ENCODE measurements at regions not wholly inside any gene's neighbourhood (a gene's known extent, or its start where the extent isn't known, plus 50 kb on each side); places are given as distances from the start of the nearest gene placed in this dataset.

DNA sequence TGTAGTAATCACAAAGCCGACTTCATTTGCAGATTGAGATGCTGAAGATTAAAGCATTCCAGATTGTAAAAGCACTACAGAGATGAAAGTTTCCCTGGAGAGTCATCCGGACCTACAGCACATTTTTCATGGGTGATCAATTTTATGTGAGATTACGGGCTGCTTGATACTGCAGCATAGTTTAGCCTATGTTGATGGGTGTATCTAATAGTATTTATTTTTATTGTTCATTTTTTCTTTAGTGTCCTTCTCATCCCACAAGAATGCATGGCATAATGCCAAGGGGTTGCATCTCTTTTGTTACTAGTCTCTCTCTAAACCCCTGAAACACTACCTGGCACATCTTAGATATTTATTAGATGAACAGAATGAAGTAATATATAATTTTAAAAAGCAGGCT lies 240.4 kb downstream of the MBD2 start:
- TF ChIP-seq, protein P1, sequence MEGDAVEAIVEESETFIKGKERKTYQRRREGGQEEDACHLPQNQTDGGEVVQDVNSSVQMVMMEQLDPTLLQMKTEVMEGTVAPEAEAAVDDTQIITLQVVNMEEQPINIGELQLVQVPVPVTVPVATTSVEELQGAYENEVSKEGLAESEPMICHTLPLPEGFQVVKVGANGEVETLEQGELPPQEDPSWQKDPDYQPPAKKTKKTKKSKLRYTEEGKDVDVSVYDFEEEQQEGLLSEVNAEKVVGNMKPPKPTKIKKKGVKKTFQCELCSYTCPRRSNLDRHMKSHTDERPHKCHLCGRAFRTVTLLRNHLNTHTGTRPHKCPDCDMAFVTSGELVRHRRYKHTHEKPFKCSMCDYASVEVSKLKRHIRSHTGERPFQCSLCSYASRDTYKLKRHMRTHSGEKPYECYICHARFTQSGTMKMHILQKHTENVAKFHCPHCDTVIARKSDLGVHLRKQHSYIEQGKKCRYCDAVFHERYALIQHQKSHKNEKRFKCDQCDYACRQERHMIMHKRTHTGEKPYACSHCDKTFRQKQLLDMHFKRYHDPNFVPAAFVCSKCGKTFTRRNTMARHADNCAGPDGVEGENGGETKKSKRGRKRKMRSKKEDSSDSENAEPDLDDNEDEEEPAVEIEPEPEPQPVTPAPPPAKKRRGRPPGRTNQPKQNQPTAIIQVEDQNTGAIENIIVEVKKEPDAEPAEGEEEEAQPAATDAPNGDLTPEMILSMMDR (IDR thresholded peaks at IDR 0.05; ENCODE audit: low read depth, low read length, missing control alignments), result no peak
- no peak overlapping the region for H3K4me3 ChIP-seq (ENCODE audit: low read depth, low read length)
- DNase-seq (ENCODE audit: low read depth), result no peak

DNA sequence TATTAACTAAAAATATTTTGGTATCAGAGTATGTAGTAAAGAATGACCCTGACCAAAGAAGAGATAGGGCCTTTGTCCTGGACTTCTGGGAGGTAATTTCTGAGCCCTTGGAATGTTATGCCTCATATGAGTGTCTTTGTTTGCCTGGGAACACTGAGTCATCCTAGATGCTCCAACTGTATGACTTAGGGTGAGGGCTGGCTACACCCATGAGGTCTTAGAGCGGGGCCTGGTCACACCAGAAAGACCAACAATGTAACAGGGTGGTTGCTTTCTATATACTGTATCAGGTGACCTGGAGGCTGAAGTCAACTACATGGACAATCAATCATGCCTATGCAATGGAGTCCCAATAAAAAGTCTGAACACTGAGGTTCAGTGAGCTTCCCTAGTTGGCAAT lies 253.1 kb downstream of the MBD2 start:
- DNase-seq (ENCODE audit: low read depth), result no peak
- TF ChIP-seq, protein P1 (IDR thresholded peaks at IDR 0.05; ENCODE audit: low read depth, low read length, missing control alignments), result no peak
- H3K4me3 ChIP-seq (ENCODE audit: low read depth, low read length), result no peak overlapping the region

DNA sequence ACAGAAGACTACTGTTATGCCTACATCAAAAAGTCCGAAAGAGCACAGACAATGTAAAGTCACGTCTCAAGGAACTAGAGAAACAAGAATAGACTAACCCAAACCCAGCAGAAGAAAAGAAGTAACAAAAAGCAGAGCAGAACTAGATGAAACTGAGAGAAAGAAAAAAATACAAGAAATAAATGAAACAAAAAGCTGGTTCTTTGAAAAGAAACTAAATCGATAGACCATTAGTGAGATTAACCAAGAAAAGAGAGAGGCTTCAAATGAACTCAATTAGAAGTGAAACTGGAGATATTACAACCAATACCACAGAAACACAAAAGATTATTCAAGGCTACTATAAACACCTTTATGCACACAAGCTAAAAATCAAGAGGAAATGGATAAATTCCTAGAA lies 271.8 kb downstream of the MBD2 start:
- no peak overlapping the region for H3K4me3 ChIP-seq (ENCODE audit: low read depth, low read length)
- no peak for DNase-seq (ENCODE audit: low read depth)
- TF ChIP-seq, protein P1 (IDR thresholded peaks at IDR 0.05; ENCODE audit: low read depth, low read length, missing control alignments), result no peak

DNA sequence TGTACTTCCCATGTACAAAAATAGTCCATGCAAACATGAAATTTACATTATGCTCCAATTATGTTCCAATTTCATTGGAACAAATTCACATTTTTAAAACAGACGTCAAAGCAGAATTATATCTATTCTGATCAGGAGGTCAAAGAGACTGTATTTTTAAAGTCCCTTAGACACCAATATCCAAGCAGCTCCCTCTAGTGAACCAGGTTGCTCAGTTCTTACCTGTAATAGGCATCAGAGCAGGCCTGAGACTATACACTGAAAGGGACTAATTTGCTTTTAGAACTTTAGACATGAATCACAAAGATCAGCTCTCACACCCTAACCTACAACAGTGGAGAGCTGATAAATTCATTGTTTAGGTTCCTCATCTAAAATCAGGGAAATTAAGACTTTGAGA lies 273.9 kb downstream of the MBD2 start:
- no peak for DNase-seq (ENCODE audit: low read depth)
- no peak overlapping the region for H3K4me3 ChIP-seq (ENCODE audit: low read depth, low read length)
- TF ChIP-seq, protein P1 (IDR thresholded peaks at IDR 0.05; ENCODE audit: low read depth, low read length, missing control alignments), result no peak

DNA sequence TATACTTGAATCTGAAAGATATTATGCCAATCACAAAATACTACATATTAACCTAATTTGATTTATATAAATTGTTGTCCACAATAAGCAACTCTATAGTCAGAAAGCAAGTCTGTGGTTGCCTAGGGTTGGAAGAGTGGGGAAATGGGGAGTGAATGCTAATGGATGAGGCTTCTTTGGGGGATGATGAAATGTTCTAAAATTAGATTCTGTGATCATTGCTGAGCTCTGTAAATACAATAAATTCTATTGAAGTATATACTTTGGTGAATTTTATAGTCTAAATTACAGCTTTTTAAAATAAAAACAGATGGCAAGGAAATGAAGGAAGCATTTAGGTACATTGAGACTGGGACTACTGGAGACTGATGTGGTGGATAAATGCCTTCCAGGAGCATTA lies 275.5 kb downstream of the MBD2 start:
- TF ChIP-seq, protein P1 (IDR thresholded peaks at IDR 0.05; ENCODE audit: low read depth, low read length, missing control alignments), result no peak
- DNase-seq (ENCODE audit: low read depth), result no peak
- H3K4me3 ChIP-seq (ENCODE audit: low read depth, low read length), result no peak overlapping the region

DNA sequence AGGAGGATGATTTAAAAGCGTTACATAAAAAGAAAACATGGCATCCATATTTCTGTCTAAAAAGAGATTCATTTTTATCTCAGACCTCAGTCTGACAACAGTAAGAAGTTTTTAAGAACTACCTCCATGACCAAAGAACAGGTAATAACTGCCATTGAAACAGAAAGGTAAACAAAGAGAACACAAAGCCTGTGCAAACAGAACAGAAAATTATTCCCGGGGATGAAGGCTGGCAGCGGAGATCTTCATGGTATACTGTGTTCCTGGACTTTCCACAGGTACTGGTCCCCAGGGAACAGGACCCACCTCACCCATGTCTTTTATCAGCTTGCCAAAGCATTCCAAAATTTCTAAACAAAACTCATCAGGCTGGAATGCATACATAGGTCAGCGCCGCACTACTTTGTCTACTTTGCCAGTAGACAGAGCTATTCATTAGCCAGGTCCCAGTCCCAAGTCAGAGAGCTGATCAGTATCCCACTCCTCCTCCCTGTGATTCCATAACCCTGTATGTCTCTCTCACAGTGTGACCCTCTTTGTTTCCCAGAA lies 277.3 kb downstream of the MBD2 start:
- no peak for DNase-seq (ENCODE audit: low read depth)
- TF ChIP-seq, protein P1 (IDR thresholded peaks at IDR 0.05; ENCODE audit: low read depth, low read length, missing control alignments), result no peak
- no peak overlapping the region for H3K4me3 ChIP-seq (ENCODE audit: low read depth, low read length)

DNA sequence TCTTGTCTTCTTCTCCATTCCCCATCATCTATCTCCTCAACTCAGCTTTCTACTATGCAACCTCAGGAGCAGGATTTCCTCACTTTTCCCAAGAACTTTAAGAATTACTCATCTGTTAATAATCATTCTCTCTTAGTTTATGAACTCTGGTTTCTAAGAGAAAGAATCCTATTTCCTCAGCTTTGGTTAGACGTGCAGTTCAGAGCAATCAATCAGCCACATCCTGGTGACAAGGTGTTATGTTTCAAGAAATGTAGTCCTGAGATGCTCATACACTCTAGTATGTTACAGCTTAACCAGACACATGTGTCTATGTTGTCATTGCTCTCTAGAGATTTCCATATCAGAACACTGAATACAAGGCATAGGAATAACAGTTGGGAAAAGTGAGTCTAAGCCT lies 277.9 kb downstream of the MBD2 start:
- DNase-seq (ENCODE audit: low read depth), result no peak
- no peak overlapping the region for H3K4me3 ChIP-seq (ENCODE audit: low read depth, low read length)
- TF ChIP-seq, protein P1 (IDR thresholded peaks at IDR 0.05; ENCODE audit: low read depth, low read length, missing control alignments), result no peak

Data from GM12864 (cell line).